NCI-H748 treated with DMSO at 0.1 percent for 48 hours (cell line): ENCODE measurements at regions not wholly inside any gene's neighbourhood (a gene's known extent, or its start where the extent isn't known, plus 50 kb on each side); places are given as distances from the start of the nearest gene placed in this dataset.
"Not testable (repeated sequence)": the region's sequence is repeated elsewhere in the genome, so short reads cannot be mapped to it uniquely, and the experiment has no call there.

Source experiments
- DNase-seq: peaks from one replicate; lab custom pipeline; 2025; lab: John Stamatoyannopoulos, UW

GRCh38 chr2:142330458-142330857 lies 199.6 kb upstream of the LRP1B start:
- no peak for DNase-seq

- no peak for DNase-seq
These were observed 195.1 kb upstream of the LRP1B start for GRCh38 chr2:142325870-142326269.

GRCh38 chr2:142323206-142323605 lies 192.4 kb upstream of the LRP1B start:
- DNase-seq: no peak

DNA sequence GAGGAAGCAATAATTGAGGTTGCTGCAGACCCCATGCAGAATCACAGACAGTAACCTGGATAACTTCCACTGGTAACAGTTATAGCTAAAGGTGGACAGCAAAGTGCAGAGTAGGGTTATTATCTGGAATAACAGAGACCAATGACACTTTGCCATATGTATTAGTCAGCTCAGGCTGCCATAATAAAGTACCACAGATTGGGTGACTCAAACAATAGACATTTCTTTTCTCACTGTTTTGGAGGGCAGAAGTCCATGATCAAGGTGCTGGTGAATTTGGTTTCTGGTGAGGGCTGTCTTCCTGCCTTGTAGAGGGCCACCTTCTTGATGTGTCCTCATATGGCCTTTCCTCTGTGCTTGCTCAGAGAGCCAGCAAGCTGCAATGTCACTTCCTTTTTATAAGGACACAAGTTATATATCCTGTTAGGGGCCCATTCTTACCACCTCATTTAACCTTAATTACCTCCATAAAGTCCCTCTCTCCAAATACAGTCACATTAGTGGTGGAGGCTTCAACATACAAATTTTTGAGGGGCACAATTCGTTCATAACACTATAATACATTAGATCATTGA lies 191.0 kb upstream of the LRP1B start:
- DNase-seq: no peak

- no peak for DNase-seq
These were observed 189.3 kb upstream of the LRP1B start for GRCh38 chr2:142320067-142320466.

- DNase-seq: no peak
These were observed 185.2 kb upstream of the LRP1B start for GRCh38 chr2:142316049-142316448.

DNA sequence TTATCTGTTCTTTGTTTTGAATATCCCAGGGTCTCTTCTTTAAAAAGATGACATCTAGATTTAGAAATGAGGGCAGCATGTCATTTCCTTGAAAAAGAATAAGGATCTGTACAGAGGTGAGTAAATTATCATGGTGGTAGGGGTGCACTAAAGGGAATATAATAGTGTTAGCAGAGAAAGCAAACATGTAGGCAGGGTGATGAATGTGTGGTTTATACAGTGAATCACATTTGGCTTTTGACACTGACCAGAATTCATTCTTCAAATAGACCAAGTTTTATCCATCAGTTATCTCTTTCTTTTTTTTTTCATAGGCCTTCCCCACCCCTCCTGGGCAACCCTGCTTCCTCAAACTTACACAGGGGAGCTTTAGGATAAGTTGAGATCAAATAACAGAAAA lies 184.5 kb upstream of the LRP1B start:
- no peak for DNase-seq

DNA sequence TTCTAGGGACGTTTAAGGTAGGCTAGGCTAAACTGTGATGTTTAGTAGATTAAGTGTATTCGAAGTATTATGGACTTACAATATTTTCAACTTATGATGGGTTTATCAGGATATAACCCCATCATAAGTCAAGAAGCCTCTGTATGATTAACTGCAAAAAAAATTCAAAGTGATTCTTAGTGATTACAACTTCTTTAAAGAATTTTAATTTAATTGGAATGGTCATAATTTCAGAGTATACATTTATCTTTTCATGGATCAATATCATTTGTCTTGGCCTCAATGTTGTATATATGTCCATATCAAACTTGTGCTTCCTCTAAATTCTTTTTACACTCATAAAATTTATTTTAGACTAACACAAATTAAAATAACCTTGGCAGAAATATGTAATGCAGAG lies 183.3 kb upstream of the LRP1B start:
- no peak for DNase-seq

DNA sequence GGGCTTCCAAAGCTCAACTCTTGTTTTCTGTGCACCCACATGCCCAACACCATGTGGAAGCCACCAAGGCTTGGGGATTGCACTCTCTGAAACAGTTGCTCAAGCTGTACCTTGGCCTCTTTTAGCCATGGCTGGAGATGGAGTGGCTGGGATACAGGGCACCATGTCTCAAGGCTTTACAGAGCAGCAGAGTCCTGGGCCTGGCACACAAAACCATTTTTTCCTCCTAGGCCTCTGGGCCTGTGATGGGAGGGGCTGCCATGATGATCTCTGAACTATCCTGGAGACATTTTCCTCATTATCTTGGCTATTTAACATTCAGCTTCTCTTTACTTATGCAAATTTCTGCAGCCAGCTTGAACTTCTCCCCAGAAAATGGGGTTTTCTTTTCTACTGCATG lies 179.7 kb upstream of the LRP1B start:
- no peak for DNase-seq

DNA sequence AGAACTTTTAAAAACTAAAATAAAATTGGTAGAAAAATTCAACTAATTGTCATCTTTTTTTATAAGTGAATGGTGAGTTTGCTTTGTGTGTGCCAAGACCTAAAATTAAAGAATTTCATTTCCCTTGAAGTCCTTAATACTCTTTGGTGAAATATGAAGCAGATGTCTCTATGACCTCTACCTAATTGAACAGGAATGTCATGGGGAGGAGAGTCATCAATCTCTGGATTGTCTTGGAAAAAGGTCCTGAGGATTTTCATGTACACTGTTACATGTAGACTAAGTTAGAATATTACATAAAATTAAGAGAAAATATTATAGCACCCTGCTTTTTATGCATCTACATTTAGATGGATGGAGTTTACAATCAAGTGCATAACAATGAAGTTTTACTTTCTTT lies 177.9 kb upstream of the LRP1B start:
- no peak for DNase-seq

DNA sequence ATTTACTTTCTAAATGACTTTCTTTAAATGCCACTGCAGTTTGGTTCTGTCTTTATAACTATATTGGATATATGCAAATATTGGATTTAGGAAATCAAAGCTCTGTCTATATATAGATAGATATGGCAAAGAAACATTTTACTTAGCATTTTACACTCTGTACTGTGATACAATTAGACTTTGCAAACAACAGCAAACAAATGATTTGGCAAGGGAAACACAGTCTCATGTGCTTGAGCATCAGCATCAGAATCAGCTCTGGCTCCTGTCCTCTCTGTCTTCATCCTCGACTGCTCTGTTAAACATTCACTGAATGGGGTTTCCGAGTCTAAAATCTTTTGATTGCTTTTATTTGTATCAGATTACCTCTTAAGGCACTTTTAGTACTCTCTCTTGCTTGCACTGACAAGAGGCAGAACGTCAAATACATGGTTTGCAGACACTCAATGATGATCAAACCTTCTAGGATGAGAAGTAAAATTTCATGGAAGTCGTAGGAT lies 176.8 kb upstream of the LRP1B start:
- no peak for DNase-seq

- no peak for DNase-seq
These were observed 176.3 kb upstream of the LRP1B start for GRCh38 chr2:142307086-142307485.

- no peak for DNase-seq
These were observed 175.3 kb upstream of the LRP1B start for GRCh38 chr2:142306131-142306530.

DNA sequence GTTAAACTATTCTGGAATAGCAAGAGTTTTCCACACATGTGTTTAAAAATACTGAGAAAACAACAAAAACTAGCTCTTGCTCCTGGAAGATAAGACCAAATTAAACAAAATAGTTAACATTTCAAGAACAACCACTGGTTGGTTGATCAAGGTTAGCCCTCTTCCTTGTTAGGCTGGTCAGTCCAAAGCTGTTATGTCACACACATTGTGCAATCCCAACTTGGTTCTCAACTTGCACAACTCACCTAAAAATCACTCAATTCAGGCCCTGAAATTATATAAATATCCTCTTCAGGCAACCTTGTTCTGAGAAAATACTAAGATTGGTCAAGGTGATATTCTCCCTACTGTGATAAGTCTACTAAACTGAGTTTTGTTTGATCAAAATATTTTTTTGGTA lies 169.7 kb upstream of the LRP1B start:
- DNase-seq: no peak

DNA sequence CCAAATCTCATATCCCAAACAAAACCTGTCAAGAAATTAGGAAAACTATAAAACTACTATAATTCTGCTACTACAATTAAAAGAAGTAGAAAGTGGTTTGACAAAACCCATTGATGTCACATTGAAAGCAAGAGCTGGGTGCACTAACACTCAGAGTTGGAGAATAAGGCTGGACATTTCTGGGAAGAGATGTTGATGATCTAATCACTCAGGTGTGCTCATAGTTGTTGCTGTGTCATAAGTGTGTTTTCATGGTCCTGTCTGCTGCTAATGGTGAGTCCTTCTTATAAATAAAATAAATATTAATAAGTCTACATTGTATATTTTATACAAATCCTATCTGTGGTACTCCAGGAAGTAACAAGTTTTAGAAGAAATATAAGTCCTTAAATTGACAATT lies 168.2 kb upstream of the LRP1B start:
- DNase-seq: no peak

DNA sequence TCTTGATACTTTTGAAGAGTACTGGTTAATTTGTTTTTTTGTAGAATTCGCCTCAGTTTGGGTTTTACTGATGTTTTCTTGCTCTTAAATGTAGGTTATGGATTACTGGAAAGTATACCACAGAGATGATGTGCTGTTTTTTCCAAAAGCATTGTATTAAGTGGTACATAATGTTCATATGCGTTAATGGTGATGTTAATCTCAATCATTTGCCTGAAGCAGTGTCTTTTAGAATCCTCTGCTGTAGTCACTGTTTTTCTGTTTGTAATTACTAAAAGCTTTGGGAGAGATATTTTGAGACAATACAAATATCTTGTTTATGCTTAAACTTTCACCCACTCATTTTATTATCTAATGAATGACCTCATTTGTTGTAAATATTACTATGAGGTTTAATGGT lies 163.4 kb upstream of the LRP1B start:
- DNase-seq: no peak

DNA sequence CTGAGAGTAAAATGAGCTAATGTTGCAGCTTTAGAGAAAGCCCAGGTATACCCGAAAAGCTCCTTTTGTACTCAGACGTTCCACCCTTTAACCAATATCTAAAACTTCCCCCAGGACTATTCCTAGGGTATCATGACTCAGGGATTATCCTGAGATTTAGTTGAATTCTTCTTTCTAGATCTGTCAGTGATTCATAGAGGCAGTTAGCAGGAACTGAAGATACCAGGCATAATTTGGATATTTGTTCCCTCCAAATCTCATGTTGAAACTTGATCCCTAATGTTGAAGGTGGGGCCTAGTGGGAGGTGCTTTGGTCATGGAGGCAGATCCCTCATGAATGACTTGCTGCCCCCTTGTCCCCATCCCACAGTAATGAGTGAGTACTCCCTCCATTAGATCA lies 161.2 kb upstream of the LRP1B start:
- no peak for DNase-seq

- DNase-seq: peak; percentile 25
These were observed 160.1 kb upstream of the LRP1B start for GRCh38 chr2:142290931-142291330.

DNA sequence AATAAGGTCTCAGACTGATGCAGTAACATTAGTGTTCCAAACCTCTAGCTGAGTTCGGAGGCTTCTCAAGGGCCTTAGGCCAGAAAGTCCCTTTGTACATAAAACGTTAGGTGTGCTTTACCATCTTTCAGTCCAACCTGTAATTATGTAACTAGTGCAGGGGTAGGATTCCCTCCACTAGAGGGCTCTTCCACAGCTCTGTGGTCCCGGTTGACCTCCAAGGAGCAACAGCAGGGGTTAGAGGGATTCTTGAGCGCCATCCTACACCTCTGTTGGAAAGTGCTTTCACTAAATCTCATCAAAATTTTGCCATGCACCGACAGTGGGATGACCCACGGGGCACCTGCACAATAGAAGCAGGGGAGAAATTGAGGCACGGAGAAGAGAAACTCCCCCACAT lies 155.8 kb upstream of the LRP1B start:
- DNase-seq: no peak

DNA sequence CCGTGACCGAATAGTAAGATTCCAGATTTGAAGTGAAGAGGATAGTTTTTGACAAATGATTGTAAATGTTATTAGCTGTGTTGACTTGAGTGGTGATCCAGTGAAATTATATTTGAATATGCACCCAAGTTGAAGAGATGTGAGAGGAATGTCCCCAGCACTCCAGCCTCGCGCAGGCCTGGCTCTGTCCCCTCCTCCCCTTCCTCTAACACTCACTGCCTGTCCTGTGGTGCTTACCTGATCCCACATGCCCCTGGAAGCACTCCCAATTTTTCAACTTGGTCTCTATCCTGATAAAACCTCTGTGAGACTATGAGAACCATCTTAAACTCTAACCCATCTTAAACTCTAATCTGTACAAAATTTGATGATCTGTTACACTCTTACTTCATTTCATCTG lies 154.7 kb upstream of the LRP1B start:
- no peak for DNase-seq

DNA sequence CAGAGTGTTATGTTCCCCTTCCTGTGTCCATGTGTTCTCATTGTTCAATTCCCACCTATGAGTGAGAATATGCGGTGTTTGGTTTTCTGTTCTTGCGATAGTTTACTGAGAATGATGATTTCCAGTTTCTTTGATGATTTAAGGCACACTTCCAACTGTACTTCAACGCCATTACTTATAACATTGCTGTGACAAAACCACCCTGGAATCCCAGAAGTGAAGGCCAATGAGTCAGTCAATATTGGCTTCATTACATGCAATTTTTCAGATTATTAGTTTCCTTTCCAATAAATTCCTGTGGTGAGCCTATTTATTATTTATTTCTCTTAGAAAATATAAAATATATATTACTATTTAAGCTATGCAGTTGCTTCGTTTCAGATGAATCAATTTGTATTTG lies 153.5 kb upstream of the LRP1B start:
- not testable (repeated sequence) for DNase-seq

GRCh38 chr2:142280831-142281230 lies 150.0 kb upstream of the LRP1B start:
- DNase-seq: no peak

GRCh38 chr2:142270990-142271389 lies 140.2 kb upstream of the LRP1B start:
- no peak for DNase-seq

DNA sequence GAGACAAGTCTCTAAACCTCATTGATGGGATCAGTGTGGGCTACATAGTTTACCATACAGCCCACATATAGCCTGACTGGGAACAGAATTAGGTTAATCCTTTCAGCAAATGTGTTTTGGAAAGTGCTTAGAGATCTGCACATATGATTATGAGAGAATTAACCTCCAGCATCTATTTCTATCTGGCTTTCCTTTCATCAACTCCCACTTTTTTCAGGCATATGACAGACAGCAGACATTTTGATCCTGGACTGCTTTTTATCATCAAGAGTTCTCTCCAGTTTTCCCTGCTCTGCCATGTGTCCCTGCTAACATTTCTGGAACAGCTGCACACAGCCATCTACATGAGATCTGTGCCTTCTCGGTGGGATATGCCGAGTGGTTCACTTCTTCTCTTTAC lies 139.5 kb upstream of the LRP1B start:
- DNase-seq: no peak

DNA sequence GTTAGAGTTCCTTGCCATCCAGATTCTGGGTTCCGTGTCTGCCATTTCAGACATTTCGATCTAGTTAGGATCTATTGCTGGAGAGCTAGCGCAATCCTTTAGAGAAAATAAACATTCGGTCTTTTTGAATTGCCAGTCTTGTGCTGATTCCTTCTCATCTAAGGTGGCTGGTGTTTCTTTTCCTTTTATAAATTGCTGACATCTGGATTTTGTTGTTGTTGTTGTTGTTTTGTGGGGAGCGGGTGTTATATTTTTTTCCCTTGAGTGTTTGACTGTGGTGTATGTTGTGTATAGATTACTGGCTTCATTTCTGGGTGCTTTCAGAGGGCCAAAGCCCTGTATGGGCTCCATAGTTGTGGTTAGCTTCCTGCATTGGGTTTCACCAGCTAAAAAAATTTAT lies 128.5 kb upstream of the LRP1B start:
- DNase-seq: no peak
